Activated naive CD4-positive, alpha-beta T cell treated with anti-CD3 and anti-CD28 coated beads for 36 hours (primary cell): ENCODE measurements at regions not wholly inside any gene's neighbourhood (a gene's known extent, or its start where the extent isn't known, plus 50 kb on each side); places are given as distances from the start of the nearest gene placed in this dataset.

Experiments used
- CTCF ChIA-PET: fragments of 350-600 bp; sonication (Branson Sonifier 250); formaldehyde crosslinking; loops from one replicate; lab custom pipeline; 2021; ENCODE audit warnings: antibody characterized with exemption; lab: Charles Lee
- DNase-seq: peaks from one replicate; pipeline ENCODE4 v3.0.0-alpha.2; 2020
- H3K27ac Mint-ChIP-seq: one replicate; pipeline ENCODE4 v1.8.0; 2021; ENCODE audit warnings: mild to moderate bottlenecking, mixed read lengths
- H3K27me3 Mint-ChIP-seq: one replicate; pipeline ENCODE4 v1.8.0; 2021; ENCODE audit warnings: low read depth, mixed read lengths
- H3K36me3 Mint-ChIP-seq: one replicate; pipeline ENCODE4 v1.8.0; 2021; ENCODE audit warnings: low read depth, mixed read lengths
- H3K4me1 Mint-ChIP-seq: one replicate; pipeline ENCODE4 v1.8.0; 2021; ENCODE audit warnings: low read depth, mixed read lengths
- H3K4me3 Mint-ChIP-seq: one replicate; pipeline ENCODE4 v1.8.0; 2021; ENCODE audit warnings: mild to moderate bottlenecking, moderate library complexity, mixed read lengths
- H3K9me3 Mint-ChIP-seq: one replicate; pipeline ENCODE4 v1.8.0; 2021; ENCODE audit warnings: mixed read lengths
- intact Hi-C: fragments of 100-400 bp; cut with micrococcal nuclease; formaldehyde crosslinking; loops from one replicate; pipeline ENCODE4 v1.15.1; 2023

DNA sequence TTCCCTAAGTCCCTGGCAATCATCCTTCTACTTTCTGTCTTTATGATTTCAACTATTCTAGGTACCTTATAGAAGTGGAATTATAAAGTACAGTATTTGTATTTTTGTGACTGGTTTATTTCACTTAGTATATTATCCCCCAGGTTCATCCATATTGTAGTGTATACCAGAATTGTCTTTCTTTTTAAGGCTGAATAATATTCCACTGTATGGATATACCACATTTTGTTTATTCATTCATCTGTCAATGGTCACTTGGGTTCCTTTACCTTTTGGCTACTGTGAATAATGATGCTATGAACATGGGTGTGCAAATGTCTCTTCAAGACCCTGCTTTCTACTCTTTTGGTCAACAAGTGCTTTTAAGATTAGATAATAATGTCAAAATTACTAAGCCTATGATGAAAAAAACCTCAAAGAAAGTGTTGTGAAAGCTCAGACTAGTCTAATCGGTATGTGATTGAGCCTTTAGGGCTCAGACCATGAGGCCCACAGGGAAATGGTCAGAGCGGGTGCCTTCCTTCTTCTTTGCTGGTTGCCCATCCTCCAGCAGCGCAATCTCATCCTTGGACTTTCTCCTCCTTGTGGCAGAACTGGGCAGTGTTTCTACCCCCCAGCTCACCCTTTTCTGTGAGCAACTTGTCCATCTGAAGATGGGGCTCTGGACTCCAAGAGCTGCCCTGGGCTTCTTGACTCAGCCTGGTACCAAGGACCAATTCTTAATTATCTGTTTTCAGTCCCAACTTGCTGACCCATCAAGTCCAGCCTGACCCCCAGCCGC lies 105.4 kb downstream of the TTC8 start:
- Mint-ChIP-seq H3K27ac (no peak overlapping the region), H3K4me3 (no peak overlapping the region), H3K9me3 (peaks cover 5% of the 10 kb centered on the region), H3K4me1 (no peaks in the 10 kb centered on the region), H3K36me3 (no peaks in the 10 kb centered on the region), H3K27me3 (peaks cover 23% of the 10 kb centered on the region)
- CTCF ChIA-PET = interaction anchor here (0.6 to 1.7 kb wide), 2 partner anchors 211 to 262 kb away, joined by 3 to 4 read pairs; no protein-coding TSS in a partner anchor
- intact Hi-C loops = no loop called here
- DNase-seq = no peak

DNA sequence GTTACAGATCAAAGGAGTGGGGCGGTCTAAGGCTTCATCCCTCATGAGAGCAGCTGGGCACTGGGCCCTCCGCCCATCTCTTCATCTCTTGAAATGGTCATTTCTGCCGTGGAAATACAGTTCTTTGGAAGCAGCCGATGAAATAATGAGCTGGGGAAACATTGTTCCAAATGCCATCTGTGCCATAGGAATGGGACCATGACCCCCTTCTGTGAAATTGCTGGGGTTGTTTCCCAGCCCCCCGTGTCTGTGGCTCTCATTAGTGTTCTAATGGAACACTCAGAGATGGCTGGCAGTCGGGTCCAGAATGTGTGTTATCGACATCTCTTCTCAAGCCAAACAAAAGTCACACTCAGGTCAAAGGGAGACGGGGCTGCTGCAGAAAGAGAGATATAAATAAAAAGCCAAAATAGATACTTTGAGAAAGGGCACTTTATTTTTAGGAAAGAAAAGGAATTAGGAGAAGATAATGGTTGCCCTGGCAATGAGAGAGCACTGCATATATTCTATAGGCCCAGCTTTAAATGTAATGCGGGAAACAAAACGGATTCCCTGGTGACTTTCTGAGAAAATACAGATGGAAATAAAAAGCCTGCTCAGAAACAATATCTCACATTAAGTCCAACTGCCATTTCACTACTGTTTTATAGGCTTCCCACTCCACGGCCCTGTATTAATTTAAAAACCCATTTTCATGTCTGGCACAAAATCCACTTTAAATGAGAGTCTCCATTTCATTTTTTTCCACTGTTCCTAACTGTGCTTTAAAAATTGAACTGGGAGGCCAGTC lies 107.1 kb downstream of the TTC8 start:
- DNase-seq = no peak
- CTCF ChIA-PET = no interaction called here
- intact Hi-C loops = no loop called here

DNA sequence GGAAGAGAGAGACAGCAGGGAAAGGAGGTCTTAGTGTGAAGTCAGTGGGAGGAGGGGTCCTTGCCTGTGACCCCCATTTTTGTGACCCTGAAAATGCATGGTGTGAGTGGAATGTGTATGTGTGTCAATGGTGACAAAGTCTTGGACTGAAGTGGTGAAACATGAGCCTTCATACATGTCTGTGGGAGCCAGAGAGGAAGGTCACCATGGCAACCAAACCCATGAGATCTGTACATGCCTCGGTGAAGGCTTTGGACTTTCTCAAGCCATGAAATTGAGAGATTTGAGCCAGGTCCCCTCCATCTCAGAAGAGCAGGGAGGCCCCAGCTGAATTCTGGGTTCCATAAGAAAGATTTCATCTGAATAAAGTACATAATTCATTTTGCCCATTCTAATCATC lies 108.7 kb downstream of the TTC8 start:
- CTCF ChIA-PET = no interaction called here
- Mint-ChIP-seq H3K9me3 (peaks cover 5% of the 10 kb centered on the region), H3K27me3 (peaks cover 9% of the 10 kb centered on the region), H3K4me1 (no peaks in the 10 kb centered on the region), H3K27ac (no peak overlapping the region), H3K36me3 (no peaks in the 10 kb centered on the region), H3K4me3 (no peak overlapping the region)
- intact Hi-C loops = no loop called here
- no peak for DNase-seq

More for the DNA sequence above, 107.1 kb downstream of the TTC8 start:
- Mint-ChIP-seq H3K27me3 (peaks cover 14% of the 10 kb centered on the region), H3K4me1 (no peaks in the 10 kb centered on the region), H3K4me3 (no peak overlapping the region), H3K27ac (no peak overlapping the region), H3K36me3 (no peaks in the 10 kb centered on the region), H3K9me3 (peaks cover 5% of the 10 kb centered on the region)

DNA sequence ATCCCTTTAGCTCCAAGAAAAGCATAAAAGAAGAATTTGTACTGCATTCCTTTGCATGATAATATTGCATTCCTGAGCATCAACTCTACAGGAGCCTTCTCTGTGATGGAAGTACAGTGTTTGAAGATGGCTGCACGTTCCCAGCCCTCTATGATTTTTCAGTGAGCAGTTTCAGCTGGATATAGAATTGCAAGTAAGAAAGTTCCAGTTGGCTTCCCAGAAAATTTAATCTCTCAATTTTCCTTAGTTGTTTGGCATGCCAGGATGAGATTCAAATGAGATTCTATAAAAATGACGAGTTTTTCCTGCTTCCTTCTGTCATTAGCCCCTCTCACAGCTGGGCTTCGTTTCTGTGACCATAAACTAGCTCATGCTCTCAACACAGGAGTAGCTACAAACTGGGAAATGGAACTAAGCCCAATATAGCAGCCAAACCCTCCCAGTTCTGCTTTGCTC lies 109.9 kb downstream of the TTC8 start:
- CTCF ChIA-PET = no interaction called here
- no peaks in the 10 kb centered on the region for H3K4me1 Mint-ChIP-seq
- DNase-seq = no peak
- H3K27me3 Mint-ChIP-seq = peaks cover 4% of the 10 kb centered on the region
- H3K4me3 Mint-ChIP-seq = no peak overlapping the region
- intact Hi-C loops = no loop called here
- no peaks in the 10 kb centered on the region for H3K36me3 Mint-ChIP-seq
- peaks cover 5% of the 10 kb centered on the region for H3K9me3 Mint-ChIP-seq
- no peak overlapping the region for H3K27ac Mint-ChIP-seq

DNA sequence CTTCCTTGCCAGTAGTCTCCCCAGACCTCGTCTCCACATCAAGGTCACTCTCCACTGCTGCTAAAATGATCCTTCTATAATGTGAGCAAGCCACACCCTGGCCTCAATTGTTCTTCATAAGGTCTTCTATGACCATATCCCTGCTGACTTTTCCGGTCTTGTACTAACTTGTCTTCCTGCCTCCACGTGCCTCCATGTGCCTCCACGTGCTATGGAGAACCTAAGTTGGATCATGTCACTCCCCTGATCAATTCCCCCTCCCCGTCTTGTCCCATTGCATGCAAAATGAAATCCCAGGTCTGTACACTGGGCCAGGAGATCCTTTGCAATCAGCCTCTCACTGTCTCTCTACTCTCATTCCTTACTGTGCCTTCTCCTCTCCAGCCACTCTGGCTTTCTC lies 110.6 kb downstream of the TTC8 start:
- Mint-ChIP-seq H3K36me3 (no peaks in the 10 kb centered on the region), H3K27ac (no peak overlapping the region), H3K4me3 (no peak overlapping the region), H3K4me1 (no peaks in the 10 kb centered on the region), H3K9me3 (no peaks in the 10 kb centered on the region), H3K27me3 (peaks cover 11% of the 10 kb centered on the region)
- CTCF ChIA-PET = no interaction called here
- no peak for DNase-seq
- intact Hi-C loops = no loop called here

DNA sequence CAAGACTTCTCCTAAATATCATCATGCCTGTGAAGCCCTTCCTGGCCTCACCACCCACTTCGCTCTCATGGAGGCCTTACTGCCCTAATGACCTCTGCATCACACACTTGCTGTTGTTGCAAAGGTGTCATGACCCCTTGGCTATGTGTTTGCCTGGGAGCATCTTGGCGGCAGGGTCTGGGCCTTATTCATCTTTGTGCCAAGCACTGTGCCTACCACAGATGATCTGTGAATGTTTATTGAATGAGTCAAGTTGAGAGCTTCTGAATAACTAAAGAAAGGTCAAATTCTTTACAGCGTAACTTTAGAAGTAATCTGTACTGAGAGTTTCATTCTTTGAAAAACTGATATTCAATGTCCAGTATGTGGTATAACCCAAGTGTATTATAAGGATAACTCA lies 113.3 kb downstream of the TTC8 start:
- no peak for DNase-seq
- H3K27me3 Mint-ChIP-seq = peaks cover 11% of the 10 kb centered on the region
- intact Hi-C loops = no loop called here
- H3K4me3 Mint-ChIP-seq = no peak overlapping the region
- no peaks in the 10 kb centered on the region for H3K4me1 Mint-ChIP-seq
- no peaks in the 10 kb centered on the region for H3K9me3 Mint-ChIP-seq
- CTCF ChIA-PET = no interaction called here
- no peak overlapping the region for H3K27ac Mint-ChIP-seq
- no peaks in the 10 kb centered on the region for H3K36me3 Mint-ChIP-seq

DNA sequence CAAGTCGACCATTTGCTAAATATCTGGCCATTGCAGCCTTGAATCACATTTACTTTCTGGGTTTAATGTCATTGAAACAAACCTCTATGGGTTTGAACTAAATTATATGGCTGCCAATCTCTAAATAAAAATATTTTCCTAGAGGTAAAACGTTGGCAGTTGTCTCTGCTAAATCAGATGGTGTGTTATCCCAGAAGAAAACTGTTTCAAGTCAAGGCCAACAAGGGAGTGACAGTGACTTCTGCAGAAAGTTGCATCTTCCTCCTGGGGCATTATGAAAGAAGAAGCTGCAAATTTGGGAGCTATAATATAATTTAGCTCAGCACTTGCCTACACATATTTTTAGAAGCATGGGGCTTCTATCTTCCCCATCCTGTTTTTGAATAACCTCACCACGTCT lies 116.2 kb downstream of the TTC8 start:
- no peaks in the 10 kb centered on the region for H3K9me3 Mint-ChIP-seq
- H3K36me3 Mint-ChIP-seq = no peaks in the 10 kb centered on the region
- peaks cover 16% of the 10 kb centered on the region for H3K27me3 Mint-ChIP-seq
- intact Hi-C loops = no loop called here
- H3K4me1 Mint-ChIP-seq = no peaks in the 10 kb centered on the region
- DNase-seq = no peak
- CTCF ChIA-PET = no interaction called here
- H3K4me3 Mint-ChIP-seq = no peak overlapping the region
- no peak overlapping the region for H3K27ac Mint-ChIP-seq

DNA sequence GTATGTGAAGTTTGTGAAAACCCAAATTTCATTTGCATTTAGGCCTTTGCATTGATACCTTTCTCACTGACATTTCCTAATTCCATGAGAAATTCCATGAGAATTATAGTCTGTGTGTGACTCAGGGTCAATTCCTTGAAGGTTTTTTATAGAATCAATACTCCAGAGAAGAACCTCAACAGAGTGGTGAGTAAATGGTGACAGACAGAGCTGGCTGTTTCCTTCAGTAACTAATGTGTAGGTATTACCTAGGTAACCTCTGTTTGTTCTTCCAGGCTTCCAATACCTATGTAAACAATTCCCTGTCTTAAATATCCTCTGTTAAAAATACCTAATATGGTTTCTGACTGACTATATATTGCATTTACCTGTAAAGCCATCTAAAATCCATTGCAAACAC lies 117.0 kb downstream of the TTC8 start:
- Mint-ChIP-seq H3K36me3 (no peaks in the 10 kb centered on the region), H3K4me3 (no peak overlapping the region), H3K27ac (no peak overlapping the region), H3K27me3 (peaks cover 18% of the 10 kb centered on the region), H3K4me1 (no peaks in the 10 kb centered on the region), H3K9me3 (no peaks in the 10 kb centered on the region)
- intact Hi-C loops = no loop called here
- CTCF ChIA-PET = no interaction called here
- DNase-seq = no peak

DNA sequence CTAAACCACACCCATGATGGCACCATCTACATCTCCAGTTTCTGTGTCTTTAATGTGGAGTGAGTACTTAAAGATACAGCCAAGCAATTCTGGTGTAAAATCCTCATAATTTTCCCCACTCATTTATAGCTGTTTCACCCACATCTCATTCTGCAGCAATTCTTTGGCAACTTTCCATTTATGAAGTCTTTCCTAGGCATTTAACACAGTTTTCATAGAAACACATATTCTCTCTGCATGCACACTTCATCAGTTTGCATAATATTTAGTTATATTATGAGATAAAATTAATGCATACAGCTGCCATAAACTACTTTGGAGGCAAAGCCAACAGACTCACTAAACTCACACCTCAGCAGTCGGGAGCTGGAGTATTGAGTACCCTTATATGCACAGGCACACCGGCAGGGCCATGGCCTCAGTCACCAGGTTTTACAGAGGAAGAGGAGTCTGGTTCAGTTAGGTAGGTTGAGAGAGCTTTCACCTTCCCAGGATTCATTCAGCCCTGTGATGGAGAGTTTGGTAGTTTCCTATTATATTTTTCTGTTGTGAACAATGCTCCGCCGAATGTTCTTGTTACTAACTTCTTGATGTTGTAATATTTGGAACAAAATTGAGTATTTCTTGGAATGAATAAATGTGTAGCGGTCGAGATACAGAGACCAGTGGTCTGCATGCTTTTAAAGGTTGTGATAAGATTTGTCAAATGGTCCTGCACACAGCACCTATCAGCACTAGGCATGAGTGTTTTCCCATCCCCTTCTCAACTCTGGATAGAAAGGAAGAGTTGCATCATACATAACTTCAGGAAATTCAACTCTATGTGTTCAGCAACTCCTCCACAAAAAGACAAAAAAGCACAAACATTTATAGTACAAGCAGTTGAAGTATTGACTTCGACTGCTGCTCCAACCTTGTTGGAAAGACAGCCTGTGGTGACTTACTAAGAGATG lies 123.5 kb downstream of the TTC8 start:
- no peak for DNase-seq
- H3K4me1 Mint-ChIP-seq = no peaks in the 10 kb centered on the region
- CTCF ChIA-PET = interaction anchor here (0.6 to 0.7 kb wide), 2 partner anchors 933 to 1052 kb away, joined by 3 read pairs; no protein-coding TSS in a partner anchor
- H3K9me3 Mint-ChIP-seq = peaks cover 15% of the 10 kb centered on the region
- H3K36me3 Mint-ChIP-seq = peaks cover 7% of the 10 kb centered on the region
- H3K27me3 Mint-ChIP-seq = peaks cover 19% of the 10 kb centered on the region
- intact Hi-C loops = no loop called here
- H3K27ac Mint-ChIP-seq = no peak overlapping the region
- no peak overlapping the region for H3K4me3 Mint-ChIP-seq

DNA sequence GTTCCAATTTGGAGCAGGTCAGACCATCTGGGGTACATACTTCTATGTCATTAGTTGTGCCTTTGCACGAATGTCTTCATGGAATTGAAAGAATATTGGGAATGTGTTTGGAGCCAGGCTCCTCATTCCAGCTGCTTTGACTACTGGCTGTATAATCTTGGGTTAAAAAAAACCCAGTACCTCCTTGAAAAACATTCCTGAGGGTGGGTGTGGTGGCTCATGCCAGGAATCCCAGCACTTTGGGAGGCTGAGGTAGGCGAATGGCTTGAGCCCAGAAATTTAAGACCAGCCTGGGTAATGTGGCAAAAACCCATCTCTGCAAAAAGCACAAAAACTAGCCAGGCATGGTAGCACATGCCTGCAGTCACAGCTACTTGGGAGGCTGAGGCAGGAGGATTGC lies 125.6 kb downstream of the TTC8 start:
- CTCF ChIA-PET = no interaction called here
- Mint-ChIP-seq H3K9me3 (peaks cover 20% of the 10 kb centered on the region), H3K4me3 (no peak overlapping the region), H3K27me3 (peaks cover 15% of the 10 kb centered on the region), H3K36me3 (peaks cover 7% of the 10 kb centered on the region), H3K4me1 (no peaks in the 10 kb centered on the region), H3K27ac (no peak overlapping the region)
- intact Hi-C loops = no loop called here
- no peak for DNase-seq

DNA sequence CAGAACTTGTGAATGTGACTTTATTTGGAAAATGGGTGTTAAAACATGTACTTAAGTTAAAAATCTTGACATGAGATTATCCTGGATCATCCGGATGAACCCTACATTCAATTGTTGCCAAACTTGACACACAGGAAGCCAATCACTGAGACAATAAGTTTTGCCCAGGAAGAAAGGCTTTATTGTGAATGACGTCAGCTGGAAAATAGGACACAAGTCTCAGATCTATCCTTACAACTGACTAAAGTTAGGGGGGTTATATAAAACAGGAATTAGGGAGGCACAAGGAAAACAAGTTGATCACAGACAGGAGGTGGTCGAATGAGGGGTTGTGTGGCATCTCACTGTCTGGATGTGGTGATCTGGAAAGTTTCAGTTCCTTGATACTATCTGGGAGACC lies 126.9 kb downstream of the TTC8 start:
- CTCF ChIA-PET = interaction anchor here (0.5 kb wide), 1 partner anchor 526 kb away, joined by 3 read pairs; no protein-coding TSS in a partner anchor
- peaks cover 7% of the 10 kb centered on the region for H3K36me3 Mint-ChIP-seq
- H3K9me3 Mint-ChIP-seq = peaks cover 20% of the 10 kb centered on the region
- no peak overlapping the region for H3K4me3 Mint-ChIP-seq
- no peak for DNase-seq
- no peak overlapping the region for H3K27ac Mint-ChIP-seq
- no peaks in the 10 kb centered on the region for H3K4me1 Mint-ChIP-seq
- intact Hi-C loops = no loop called here
- peaks cover 13% of the 10 kb centered on the region for H3K27me3 Mint-ChIP-seq

DNA sequence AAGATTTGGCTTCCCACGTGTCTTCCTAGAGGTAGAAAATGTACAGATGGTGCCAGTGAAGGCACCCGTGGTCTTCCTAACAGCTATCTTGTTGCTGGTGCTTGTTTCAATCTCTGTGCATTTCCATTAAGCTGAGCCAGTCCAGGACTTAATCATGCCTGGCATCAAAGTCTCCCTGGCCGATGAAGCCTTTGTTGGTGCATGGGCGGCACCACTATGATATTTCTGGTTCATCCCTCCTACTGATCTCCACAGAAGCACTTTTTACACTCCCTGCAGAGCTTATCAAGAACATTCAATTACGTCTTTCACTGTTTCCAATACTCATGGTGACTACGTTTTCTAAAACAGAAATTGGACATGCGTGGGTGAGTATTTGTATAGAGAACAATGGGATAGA lies 128.4 kb downstream of the TTC8 start:
- Mint-ChIP-seq H3K9me3 (peaks cover 20% of the 10 kb centered on the region), H3K27ac (no peak overlapping the region), H3K27me3 (peaks cover 13% of the 10 kb centered on the region), H3K4me3 (no peak overlapping the region), H3K36me3 (peaks cover 7% of the 10 kb centered on the region), H3K4me1 (no peaks in the 10 kb centered on the region)
- CTCF ChIA-PET = interaction anchor here (0.6 kb wide), 1 partner anchor 164 kb away, joined by 3 read pairs; no protein-coding TSS in a partner anchor
- intact Hi-C loops = no loop called here
- no peak for DNase-seq
